Frontal cortex (tissue), 3 donors: ENCODE measurements at regions not wholly inside any gene's neighbourhood (a gene's known extent, or its start where the extent isn't known, plus 50 kb on each side); places are given as distances from the start of the nearest gene placed in this dataset.

ENCODE experiments used
- DNase-seq, 2 donors: peaks; one replicate each; pipeline ENCODE4 v3.0.0; 2012; ENCODE audit warnings: low spot score in 2 of 2
- FAIRE-seq: peaks from 2 replicates; lab custom pipeline; 2012; peaks lifted over from hg19 to GRCh38; lab: Jason Lieb, UNC
- donor health status: control.
- donor health status: control.
- donor health status: control.

GRCh38 chr19:31819837-31820236 lies 470.6 kb upstream of the TSHZ3 start:
- no peak for DNase-seq

GRCh38 chr19:31821346-31821745 lies 472.1 kb upstream of the TSHZ3 start:
- DNase-seq (no peak), FAIRE-seq (no peak)

More at GRCh38 chr19:31819837-31820236, 470.6 kb upstream of the TSHZ3 start:
- no peak for FAIRE-seq

GRCh38 chr19:31825134-31826094 lies 476.2 kb upstream of the TSHZ3 start:
- no peak for DNase-seq
- FAIRE-seq: no peak

GRCh38 chr19:31826325-31826724 lies 477.1 kb upstream of the TSHZ3 start:
- FAIRE-seq (no peak), DNase-seq (no peak)

- FAIRE-seq: no peak
- DNase-seq: no peak
These were observed 482.4 kb upstream of the TSHZ3 start for GRCh38 chr19:31831421-31832175.

GRCh38 chr19:31832176-31832548 lies 482.9 kb upstream of the TSHZ3 start:
- FAIRE-seq: no peak
- DNase-seq: no peak

- DNase-seq (no peak), FAIRE-seq (no peak)
These were observed 484.8 kb upstream of the TSHZ3 start for GRCh38 chr19:31834070-31834469.

GRCh38 chr19:31838163-31838815 lies 489.1 kb upstream of the TSHZ3 start:
- FAIRE-seq (no peak), DNase-seq (no peak)

GRCh38 chr19:31840371-31840770 lies 491.1 kb upstream of the TSHZ3 start:
- no peak for FAIRE-seq
- no peak for DNase-seq

- FAIRE-seq: no peak
- DNase-seq: no peak
These were observed 492.5 kb upstream of the TSHZ3 start for GRCh38 chr19:31841755-31842154.

- DNase-seq: no peak
These were observed 482.3 kb upstream of the ZNF507 start for GRCh38 chr19:31863122-31863521.

GRCh38 chr19:31874313-31874712 lies 471.1 kb upstream of the ZNF507 start:
- FAIRE-seq (no peak), DNase-seq (no peak)

More at GRCh38 chr19:31863122-31863521, 482.3 kb upstream of the ZNF507 start:
- no peak for FAIRE-seq

- FAIRE-seq (no peak), DNase-seq (no peak)
These were observed 469.8 kb upstream of the ZNF507 start for GRCh38 chr19:31875591-31875990.

- FAIRE-seq (no peak), DNase-seq (no peak)
These were observed 465.1 kb upstream of the ZNF507 start for GRCh38 chr19:31880283-31880682.

GRCh38 chr19:31881988-31882387 lies 463.4 kb upstream of the ZNF507 start:
- DNase-seq (no peak), FAIRE-seq (no peak)

GRCh38 chr19:31882709-31883108 lies 462.7 kb upstream of the ZNF507 start:
- no peak for FAIRE-seq

GRCh38 chr19:31883296-31883990 lies 462.0 kb upstream of the ZNF507 start:
- FAIRE-seq: no peak

More at GRCh38 chr19:31882709-31883108, 462.7 kb upstream of the ZNF507 start:
- no peak for DNase-seq

GRCh38 chr19:31885280-31885853 lies 460.0 kb upstream of the ZNF507 start:
- DNase-seq: no peak
- no peak for FAIRE-seq

More at GRCh38 chr19:31883296-31883990, 462.0 kb upstream of the ZNF507 start:
- no peak for DNase-seq

GRCh38 chr19:31890230-31890629 lies 455.2 kb upstream of the ZNF507 start:
- FAIRE-seq: no peak
- no peak for DNase-seq
